ENCODE measurements at regions not wholly inside any gene's neighbourhood (a gene's known extent, or its start where the extent isn't known, plus 50 kb on each side); places are given as distances from the start of the nearest gene placed in this dataset.

- ChIA-PET CTCF (no interaction called here), POLR2A (no interaction called here), SMC1A (ENCODE audit: uncharacterized antibody, unreplicated experiment) (interaction anchor here (0.6 to 2.0 kb wide), 2 partner anchors 16 to 175 kb away, joined by 3 to 5 read pairs; no protein-coding TSS in a partner anchor), RAD21 (ENCODE audit: unreplicated experiment) (no interaction called here)
- ATAC-seq (no peak), DNase-seq (ENCODE audit: low read depth, low spot score) (no peak), FAIRE-seq (no peak)
- no TSS peak for BruUV-seq (replicated peaks)
- no peaks in the 10 kb centered on the region for H4K20me1 ChIP-seq (ENCODE audit: control insufficient read depth, insufficient read depth)
- no peaks in the 10 kb centered on the region for H3K79me2 ChIP-seq (ENCODE audit: control insufficient read depth, insufficient read depth, low read length)
- no peaks in the 10 kb centered on the region for H3K27me3 ChIP-seq (replicated peaks in 1 of 2; ENCODE audit: control insufficient read depth in 2 of 2, insufficient read depth in 2 of 2, low read length in 1 of 2)
- in situ Hi-C loops (cut with MboI) (no loop called here), intact Hi-C loops (cut with micrococcal nuclease; ENCODE audit: unreplicated experiment) (no loop called here)
- no peak for TF ChIP-seq ZNF592 (IDR thresholded peaks at IDR 0.05)
- no peak for TF ChIP-seq MLLT1 (IDR thresholded peaks at IDR 0.05)
- WGBS (ENCODE audit: insufficient coverage, insufficient replicate concordance, low lambda C conversion rate, missing lambda C conversion rate), result 0% methylated on average over 2 of the region's 2 CpGs
- H3K9me3 ChIP-seq (replicated peaks; ENCODE audit: control insufficient read depth, insufficient read depth, low read length), result no peaks in the 10 kb centered on the region
- no peak overlapping the region for H3K27ac ChIP-seq (ENCODE audit: control insufficient read depth, insufficient read depth)
- no peaks in the 10 kb centered on the region for H3K4me1 ChIP-seq (ENCODE audit: control insufficient read depth, insufficient read depth, low read length)
- H3K4me2 ChIP-seq (ENCODE audit: control insufficient read depth, insufficient read depth), result no peak overlapping the region
- H3K4me3 ChIP-seq, result no peak overlapping the region
- H2AFZ ChIP-seq (ENCODE audit: control insufficient read depth, low read depth, low read length), result no peak overlapping the region
- H3K9ac ChIP-seq (ENCODE audit: control insufficient read depth, insufficient read depth, low read length), result no peak overlapping the region
- H3K36me3 ChIP-seq (ENCODE audit: control insufficient read depth in 2 of 2, insufficient read depth in 2 of 2, low read length in 1 of 2), result no peaks in the 10 kb centered on the region
Measured at GRCh38 chr13:85742355-85742754, 56.9 kb downstream of the SLITRK6 start.
